Activated B cell treated with CpG ODN at 0.5 μM for 24 hours (primary cell): ENCODE measurements at regions not wholly inside any gene's neighbourhood (a gene's known extent, or its start where the extent isn't known, plus 50 kb on each side); places are given as distances from the start of the nearest gene placed in this dataset.

Experiments used
- ATAC-seq: fragments of 200-7000 bp; cut with Tn5 transposase; one replicate; pipeline ENCODE4 v1.10.0; 2021; ENCODE audit warnings: low read depth, mild to moderate bottlenecking, moderate library complexity
- CTCF ChIA-PET: fragments of 350-600 bp; sonication (Branson Sonifier 250); formaldehyde crosslinking; loops from one replicate; lab custom pipeline; 2021; ENCODE audit warnings: antibody characterized with exemption; lab: Charles Lee
- POLR2A ChIA-PET: fragments of 350-600 bp; sonication (Branson Sonifier 250); formaldehyde crosslinking; loops from one replicate; lab custom pipeline; 2021; ENCODE audit warnings: antibody characterized with exemption; lab: Charles Lee
- DNase-seq: peaks from one replicate; pipeline ENCODE4 v3.0.0; 2022
- H3K27ac Mint-ChIP-seq: one replicate; pipeline ENCODE4 v1.8.0; 2020; ENCODE audit warnings: mixed read lengths
- H3K27me3 Mint-ChIP-seq: one replicate; pipeline ENCODE4 v1.8.0; 2021; ENCODE audit warnings: mixed read lengths
- H3K36me3 Mint-ChIP-seq: one replicate; pipeline ENCODE4 v1.8.0; 2021; ENCODE audit warnings: low read depth, mixed read lengths
- H3K4me1 Mint-ChIP-seq: one replicate; pipeline ENCODE4 v1.8.0; 2021; ENCODE audit warnings: mixed read lengths
- H3K4me3 Mint-ChIP-seq: one replicate; pipeline ENCODE4 v1.8.0; 2020; ENCODE audit warnings: mild to moderate bottlenecking, mixed read lengths
- H3K9me3 Mint-ChIP-seq: one replicate; pipeline ENCODE4 v1.8.0; 2020; ENCODE audit warnings: mixed read lengths
- CTCF ChIP-seq: fragments of 200-600 bp; IDR thresholded peaks from one replicate; pipeline ENCODE4 v1.8.0; 2022; ENCODE audit warnings: antibody characterized with exemption, mild to moderate bottlenecking
- intact Hi-C: fragments of 100-400 bp; cut with micrococcal nuclease; formaldehyde crosslinking; loops from one replicate; pipeline ENCODE4 v1.15.1; 2024

DNA sequence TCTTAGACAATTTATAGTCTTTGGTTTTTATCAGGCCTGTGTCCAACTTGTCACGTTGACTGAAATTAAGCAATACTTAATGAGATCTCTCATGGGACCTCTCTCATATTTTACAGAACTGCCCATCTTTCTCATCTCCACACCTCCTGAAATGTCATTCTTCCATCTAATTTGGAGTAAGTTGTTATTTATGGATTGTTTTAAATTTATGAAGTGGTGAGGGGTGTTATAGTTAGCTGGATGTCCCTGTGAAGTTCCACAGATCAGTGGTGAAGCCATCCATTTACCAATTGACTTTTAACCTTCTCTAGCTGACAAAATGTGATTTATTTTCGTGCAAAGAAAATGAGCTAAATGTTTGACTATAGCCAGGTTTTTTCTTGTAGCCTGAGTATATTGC is 824.9 kb downstream of the KCNJ2 start:
- POLR2A ChIA-PET: no interaction called here
- CTCF ChIA-PET: no interaction called here
- no peaks in the 10 kb centered on the region for H3K36me3 Mint-ChIP-seq
- H3K27ac Mint-ChIP-seq: no peak overlapping the region
- intact Hi-C loops: no loop called here
- peaks cover 14% of the 10 kb centered on the region for H3K9me3 Mint-ChIP-seq
- no peak for TF ChIP-seq CTCF
- DNase-seq: no peak
- H3K27me3 Mint-ChIP-seq: no peaks in the 10 kb centered on the region
- ATAC-seq: no peak
- no peaks in the 10 kb centered on the region for H3K4me1 Mint-ChIP-seq
- H3K4me3 Mint-ChIP-seq: no peak overlapping the region

DNA sequence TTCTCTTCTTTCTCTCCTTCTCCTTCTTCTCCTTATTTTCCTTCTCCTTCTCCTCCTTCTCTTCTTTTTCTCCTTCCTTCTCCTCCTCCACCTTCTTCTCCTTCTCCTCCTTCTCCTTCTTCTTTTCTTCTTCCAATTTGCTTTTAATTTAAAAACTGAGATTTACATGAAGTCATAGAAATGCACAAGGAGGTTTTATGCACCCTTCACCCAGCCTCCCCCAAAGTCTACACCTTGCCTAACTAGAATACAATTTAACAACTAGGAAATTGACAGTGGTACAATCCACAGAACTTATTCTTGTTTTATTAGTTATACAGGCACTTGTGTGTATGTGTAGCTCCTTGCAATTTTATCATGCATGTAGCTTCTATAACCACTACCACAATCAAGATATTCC is 826.7 kb downstream of the KCNJ2 start:
- no peak for DNase-seq
- intact Hi-C loops: no loop called here
- TF ChIP-seq CTCF: no peak
- ChIA-PET CTCF (no interaction called here), POLR2A (no interaction called here)
- no peaks in the 10 kb centered on the region for H3K36me3 Mint-ChIP-seq
- no peaks in the 10 kb centered on the region for H3K4me1 Mint-ChIP-seq
- no peak overlapping the region for H3K27ac Mint-ChIP-seq
- H3K27me3 Mint-ChIP-seq: no peaks in the 10 kb centered on the region
- peaks cover 13% of the 10 kb centered on the region for H3K9me3 Mint-ChIP-seq
- ATAC-seq: no peak
- H3K4me3 Mint-ChIP-seq: no peak overlapping the region

GRCh38 chr17:71003736-71004135 is 834.4 kb downstream of the KCNJ2 start:
- no peak overlapping the region for H3K27ac Mint-ChIP-seq

GRCh38 chr17:71004413-71004812 is 835.1 kb downstream of the KCNJ2 start:
- intact Hi-C loops: no loop called here
- Mint-ChIP-seq H3K4me3 (no peak overlapping the region), H3K36me3 (no peaks in the 10 kb centered on the region), H3K27ac (no peak overlapping the region), H3K27me3 (no peaks in the 10 kb centered on the region), H3K9me3 (no peaks in the 10 kb centered on the region), H3K4me1 (no peaks in the 10 kb centered on the region)
- ChIA-PET CTCF (no interaction called here), POLR2A (no interaction called here)
- ATAC-seq (no peak), DNase-seq (no peak)
- TF ChIP-seq CTCF: no peak

More at GRCh38 chr17:71003736-71004135, 834.4 kb downstream of the KCNJ2 start:
- DNase-seq (no peak), ATAC-seq (no peak)
- no peaks in the 10 kb centered on the region for H3K27me3 Mint-ChIP-seq
- ChIA-PET POLR2A (no interaction called here), CTCF (no interaction called here)
- H3K9me3 Mint-ChIP-seq: no peaks in the 10 kb centered on the region
- no peaks in the 10 kb centered on the region for H3K4me1 Mint-ChIP-seq
- no peak overlapping the region for H3K4me3 Mint-ChIP-seq
- intact Hi-C loops: no loop called here
- no peak for TF ChIP-seq CTCF
- H3K36me3 Mint-ChIP-seq: no peaks in the 10 kb centered on the region

DNA sequence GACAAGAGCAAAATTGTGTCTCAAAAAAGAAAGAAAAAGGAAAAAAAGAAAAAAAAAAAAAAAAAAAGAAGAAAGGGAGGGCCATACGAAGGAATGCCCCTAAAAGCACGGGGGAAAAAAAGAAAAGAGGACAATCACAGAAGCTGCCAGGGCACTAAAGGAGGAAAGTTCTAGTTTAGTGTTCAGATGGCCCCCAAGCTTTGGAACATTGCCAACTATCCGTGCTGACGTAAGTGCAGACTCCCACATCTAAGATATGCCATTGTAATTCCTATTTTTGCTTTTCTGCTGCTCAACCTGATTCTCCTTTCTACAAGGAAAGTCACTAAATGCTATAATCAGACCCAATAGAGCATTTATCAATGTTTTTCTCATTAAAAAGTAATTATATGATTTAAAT is 842.1 kb downstream of the KCNJ2 start:
- intact Hi-C loops: no loop called here
- Mint-ChIP-seq H3K36me3 (no peaks in the 10 kb centered on the region), H3K27me3 (no peaks in the 10 kb centered on the region), H3K4me3 (no peak overlapping the region), H3K4me1 (no peaks in the 10 kb centered on the region), H3K27ac (no peak overlapping the region), H3K9me3 (peaks cover 3% of the 10 kb centered on the region)
- CTCF ChIA-PET: no interaction called here
- no peak for TF ChIP-seq CTCF
- no peak for ATAC-seq
- DNase-seq: no peak
- POLR2A ChIA-PET: no interaction called here
